ENCODE measurements at regions not wholly inside any gene's neighbourhood (a gene's known extent, or its start where the extent isn't known, plus 50 kb on each side); places are given as distances from the start of the nearest gene placed in this dataset.

DNA sequence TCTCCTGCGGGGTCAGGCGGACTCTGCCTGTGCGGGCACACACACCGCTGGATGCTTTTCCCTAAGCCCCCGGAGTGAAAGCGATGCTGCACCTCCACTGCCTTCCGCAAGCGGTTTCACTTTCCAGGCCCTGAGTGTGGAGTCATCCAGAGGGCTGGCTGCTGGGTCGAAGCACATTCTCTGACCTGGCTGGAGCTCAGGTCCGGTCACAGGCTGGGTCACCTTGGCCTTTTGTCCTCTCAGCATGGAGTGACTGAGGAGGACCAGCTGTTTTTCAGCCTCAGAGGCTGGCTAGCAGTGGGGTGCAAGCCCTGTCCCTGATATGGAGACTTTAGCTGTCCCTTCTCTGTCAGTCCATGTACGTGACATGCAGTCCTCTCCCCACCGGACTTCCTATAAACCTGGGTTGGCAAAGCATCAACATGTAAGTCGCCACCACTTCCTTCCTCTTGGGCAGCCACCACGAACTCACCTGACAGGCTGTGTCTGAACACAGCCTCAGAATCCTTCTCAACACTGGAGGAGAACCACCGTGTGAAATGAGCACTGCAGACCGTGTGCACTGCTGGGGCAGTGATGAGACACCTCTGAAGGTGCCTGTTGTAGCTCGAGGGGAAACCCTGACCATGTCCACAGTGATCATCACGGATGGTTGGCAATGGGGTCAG is 51.3 kb downstream of the GADD45G start:
- DNase-seq = no peak

DNA sequence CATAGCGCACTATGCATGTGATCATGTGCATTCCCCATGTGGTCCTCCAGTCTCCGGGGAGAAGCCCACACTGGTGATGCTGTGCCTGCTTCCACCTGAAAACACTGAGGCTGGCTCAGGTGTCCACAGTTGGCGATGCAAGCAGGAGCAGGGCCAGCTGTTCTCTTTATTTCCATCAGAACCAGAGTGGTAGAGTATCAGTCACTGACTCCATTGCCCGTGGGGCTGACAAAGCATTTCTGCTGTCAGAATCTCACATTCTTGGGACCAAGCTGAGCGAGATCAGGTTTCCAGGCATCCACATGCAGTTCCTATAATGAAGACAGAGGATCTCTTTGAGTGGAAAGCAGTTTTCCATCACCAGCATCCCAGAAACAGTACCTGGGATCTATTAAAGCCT is 52.5 kb downstream of the GADD45G start:
- DNase-seq = no peak

DNA sequence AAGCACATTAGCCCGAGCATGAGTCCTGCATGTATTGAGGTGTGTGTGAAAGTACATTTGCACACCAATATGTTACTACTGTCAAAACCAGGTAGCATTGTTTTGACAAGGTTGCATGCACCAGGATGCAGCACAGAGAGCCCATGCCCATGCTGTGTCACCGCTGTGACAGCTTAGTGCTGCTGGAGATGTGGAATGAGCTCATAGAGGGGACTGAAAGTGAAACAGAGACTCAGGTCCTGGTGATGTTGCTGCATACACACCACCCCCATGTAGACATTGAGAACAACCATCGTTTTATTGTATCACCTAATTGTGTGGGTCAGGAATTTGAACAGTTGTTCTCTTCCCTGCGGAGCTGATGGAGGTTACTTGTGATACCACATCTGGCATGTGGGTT is 53.0 kb downstream of the GADD45G start:
- DNase-seq = peak; percentile 27

DNA sequence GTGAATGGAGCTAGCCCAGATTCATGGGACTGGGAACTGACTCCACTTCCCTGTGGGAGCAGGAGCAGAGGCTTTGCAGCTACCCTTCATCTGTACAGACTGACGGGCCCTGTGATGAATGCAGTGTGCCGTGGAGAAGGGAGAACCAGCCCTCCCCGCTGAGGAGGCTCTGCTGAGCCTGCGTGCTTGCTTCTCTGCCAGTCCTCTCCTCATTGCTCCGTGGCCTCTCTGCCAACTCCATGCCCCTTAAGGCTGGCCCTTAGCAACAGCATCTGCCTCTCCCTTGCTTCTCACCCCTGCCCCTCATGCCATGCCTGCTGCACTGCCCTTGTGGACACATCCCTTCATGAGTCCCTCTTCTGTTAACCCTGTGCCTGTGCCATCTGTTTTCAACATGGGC is 53.6 kb downstream of the GADD45G start:
- DNase-seq = no peak

DNA sequence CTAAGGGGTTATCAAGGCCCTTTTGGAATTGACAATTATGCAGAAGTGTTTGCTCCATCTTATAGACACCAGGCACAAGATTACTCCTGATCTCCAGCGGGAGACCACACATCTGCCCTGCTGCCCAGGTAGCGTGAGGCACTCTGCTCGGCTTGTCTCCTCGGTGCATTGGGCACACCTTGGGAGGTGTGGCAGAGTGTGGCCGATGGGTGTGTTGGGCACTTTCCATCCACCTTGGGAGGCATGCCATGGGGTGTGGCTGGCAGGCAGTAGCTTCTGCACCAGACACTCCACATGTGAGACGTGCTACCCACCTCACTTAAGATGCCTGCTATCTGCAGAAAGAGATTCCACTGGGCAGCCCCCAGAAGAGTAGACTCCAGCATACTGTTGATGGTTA is 54.1 kb downstream of the GADD45G start:
- no peak for DNase-seq

DNA sequence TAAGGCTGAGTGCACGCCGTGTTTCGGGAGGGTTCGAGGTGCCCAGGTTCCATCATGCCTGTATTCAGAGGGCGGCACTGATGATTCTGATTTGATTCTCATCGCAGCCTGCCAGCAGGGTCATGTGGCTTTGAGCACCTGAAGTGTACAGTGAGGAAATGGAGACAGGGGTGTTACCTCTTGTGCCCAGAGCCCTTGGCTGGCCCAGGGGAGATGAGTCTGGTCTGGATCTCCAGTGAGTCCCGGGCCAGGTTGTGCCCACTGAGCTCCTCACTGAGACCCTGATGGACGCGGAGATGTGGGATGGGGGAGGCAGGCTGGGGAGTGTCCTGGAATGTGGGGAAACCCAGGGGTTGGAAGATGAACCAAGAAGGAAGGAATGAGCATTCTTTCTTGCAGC is 54.7 kb downstream of the GADD45G start:
- DNase-seq = no peak

DNA sequence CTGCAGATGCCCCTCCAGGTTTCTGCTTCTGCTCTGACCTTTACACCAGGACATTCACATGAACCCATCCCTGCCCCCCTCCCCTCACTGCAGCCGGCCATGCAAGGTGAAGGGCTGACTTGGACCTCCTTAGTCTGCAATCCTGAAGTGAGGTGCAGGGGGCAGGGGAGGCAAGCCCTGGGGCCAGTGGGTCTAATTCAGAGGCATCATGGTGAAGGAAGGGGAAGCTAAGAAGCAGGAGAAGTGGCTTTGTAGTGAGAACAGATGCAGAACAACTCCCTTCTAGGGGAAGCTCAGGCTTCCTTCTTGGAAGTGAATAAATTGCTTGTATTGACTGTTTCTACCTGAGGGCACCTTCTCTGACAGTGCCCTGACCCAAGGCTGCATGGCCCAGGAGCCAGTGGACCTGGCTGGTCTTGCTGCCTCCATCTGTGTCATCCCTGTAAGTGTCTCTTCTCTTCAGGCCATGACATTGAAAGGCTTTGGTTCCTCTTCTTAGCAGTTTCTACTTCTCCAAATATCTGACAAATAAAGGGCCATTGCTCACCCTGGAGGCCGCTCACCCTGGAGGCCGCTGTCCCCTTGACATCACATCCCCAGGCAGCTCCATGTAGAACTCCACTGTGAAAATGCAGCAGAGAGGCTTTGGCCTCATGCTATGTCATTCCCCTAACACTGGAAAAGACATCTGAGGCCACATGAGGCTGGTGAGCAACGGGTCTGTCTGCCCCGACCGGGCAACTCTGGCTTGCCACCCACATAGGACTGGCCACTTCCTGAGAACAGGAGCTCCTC is 55.3 kb downstream of the GADD45G start:
- no peak for DNase-seq

DNA sequence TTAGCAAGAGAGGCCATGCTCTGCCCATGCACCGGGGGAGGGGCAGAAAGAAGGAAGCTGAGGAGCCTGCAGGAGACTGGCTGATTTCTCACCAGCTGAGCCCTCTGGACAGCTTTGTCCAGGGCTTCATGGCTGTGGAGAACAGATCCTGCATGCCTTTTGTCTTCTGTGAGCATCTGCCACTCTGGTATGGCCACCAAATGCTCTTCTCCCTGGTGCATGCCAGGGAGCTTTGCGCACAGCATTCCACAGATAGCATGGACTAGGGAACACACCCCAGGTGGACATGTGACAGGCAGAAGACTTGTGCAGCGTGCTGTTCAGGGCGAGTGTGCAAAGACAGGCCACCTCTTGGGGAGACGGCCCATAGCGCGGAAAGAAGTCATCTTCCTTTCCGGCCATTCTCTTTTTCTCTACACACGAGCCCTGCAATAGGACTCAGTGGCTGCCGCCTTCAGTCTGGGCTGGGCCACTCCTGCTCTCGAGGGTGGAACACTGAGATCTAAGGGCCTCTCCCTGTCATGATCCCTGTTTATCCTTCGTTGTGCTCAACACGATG is 56.7 kb downstream of the GADD45G start:
- DNase-seq = no peak

DNA sequence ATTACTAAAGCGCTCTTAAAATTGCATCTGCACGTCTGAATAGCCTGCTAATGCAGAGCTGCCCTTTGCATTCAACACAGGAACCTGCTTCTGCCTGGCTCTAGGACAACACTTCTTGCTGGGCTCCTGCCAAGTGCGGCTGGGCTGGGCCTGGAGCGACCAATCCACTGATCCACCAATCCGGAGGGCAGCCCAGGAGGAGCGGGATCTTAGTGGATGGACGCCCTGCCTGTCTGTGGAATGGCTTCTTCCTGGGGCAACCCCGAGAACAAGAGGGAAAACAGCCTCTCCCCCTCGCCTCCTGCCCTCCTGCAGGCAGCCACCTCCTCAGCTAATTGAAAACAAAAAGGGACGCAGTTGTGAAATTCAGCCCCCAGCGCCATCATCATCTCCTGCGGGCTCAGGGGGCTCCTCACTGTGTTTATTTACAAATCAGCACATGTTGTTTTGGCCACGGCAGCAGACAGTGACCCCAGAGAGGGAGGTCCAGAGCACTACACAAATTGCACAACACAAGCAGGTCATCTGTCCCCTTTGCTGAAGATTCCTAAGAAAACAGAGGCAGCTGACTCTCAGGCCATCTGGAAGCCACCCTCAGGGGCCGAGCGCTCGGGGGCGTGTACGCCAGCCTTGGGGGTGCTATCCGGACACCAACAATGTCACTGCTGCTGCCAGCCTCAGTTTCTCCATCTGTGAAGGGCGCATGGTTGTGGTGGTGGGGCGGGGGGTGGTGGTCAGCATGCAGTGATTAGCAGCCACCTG is 57.3 kb downstream of the GADD45G start:
- no peak for DNase-seq

DNA sequence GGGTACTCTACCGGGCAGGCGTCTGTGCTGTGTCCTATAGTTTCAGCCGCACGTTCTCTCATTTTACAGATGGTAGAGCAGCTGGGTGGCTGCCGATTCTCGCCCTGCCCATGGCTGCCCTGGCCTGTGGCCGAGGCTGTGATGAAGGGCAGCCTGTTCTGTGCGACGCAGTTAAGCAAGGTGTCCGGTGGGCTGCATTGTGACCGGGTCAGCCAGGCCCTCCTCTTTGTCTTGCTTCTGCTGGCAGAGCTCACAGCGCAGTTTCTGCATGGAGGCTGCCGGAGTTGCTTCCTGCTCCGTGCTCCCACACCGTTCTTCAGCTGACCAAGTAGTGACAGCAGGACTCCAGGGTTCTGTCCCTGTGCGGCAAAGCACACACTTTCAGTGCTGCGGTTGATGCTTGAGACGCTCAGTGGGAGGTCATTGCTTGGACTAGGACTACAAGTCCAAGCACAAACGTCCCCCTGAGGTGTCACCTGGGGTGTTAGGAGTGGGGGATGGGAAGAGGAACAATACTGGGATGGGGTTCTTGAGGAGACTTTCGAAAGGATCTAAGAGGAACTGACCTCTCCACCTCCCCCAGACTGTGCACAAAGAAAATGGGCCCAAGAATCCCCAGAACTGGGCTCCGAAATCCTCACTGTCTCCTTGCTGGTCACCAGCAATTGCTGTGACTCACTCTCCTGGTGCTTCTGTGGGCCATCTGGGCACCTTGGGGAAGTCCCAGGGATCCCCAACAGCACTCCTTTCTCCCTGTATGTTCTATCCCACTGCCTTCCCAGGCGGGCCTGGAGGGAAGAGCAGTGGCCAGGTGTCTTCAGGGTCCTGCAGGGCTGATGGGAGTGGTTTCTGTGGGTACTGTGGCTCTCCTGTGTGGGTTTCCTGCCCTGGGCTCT is 58.2 kb downstream of the GADD45G start:
- no peak for DNase-seq

DNA sequence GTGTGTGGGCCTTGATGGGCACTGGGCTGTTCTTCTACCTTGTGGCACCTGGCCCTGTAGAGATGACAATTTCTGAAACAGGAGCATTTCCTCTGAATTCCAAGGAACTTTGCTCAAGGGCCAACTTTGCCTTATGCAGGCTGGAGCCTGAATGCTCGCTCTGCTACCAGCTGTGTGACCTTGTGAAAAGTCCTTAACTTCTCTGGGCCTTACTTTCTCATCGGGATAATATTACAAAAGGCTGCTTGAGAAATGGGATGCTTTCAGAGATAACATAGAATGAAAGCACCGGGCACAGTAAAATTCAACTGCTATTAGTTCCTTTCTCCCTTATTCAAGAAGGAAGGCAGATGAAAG is 58.8 kb downstream of the GADD45G start:
- DNase-seq = no peak

DNA sequence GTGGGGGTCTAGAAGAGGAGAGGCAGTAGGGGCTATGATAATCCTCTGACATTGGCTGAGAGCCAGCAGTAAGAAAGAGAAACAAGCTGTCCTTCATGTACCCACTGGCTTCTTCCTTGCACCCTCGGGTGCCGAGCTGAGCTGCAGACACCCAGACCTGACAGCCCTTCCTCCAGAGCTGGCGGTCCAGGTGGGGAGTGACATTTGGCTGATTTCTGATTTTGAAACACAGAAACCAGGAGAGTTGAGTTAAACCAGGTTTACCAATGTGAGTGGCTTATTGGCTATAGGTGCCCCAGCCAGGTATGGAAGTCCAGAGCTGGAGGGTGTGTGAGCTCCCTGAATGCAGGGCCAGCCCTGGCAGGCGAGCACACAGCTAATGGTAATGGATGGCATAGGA is 59.2 kb downstream of the GADD45G start:
- DNase-seq = no peak

DNA sequence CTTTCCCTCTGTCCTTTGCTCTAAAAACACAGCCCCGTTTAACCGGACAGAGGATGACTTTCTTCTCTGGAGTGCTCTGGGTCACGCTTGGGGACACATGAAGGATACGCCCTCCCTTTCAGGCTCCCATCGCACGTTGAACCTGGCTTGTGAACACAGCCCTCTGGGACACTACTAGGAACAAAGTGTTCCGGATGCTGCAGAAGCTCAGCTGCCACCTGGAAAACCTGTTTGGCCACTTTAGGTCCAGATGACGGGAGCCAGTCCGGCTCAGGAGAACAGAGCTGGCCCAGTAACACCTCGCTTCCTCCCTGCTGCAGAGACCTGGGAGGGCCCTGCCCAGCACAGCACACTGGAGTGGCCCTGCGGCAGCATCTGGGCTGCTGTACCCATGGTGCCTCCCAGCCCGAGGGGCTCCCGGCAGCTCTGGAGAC is 60.1 kb downstream of the GADD45G start:
- DNase-seq = no peak

DNA sequence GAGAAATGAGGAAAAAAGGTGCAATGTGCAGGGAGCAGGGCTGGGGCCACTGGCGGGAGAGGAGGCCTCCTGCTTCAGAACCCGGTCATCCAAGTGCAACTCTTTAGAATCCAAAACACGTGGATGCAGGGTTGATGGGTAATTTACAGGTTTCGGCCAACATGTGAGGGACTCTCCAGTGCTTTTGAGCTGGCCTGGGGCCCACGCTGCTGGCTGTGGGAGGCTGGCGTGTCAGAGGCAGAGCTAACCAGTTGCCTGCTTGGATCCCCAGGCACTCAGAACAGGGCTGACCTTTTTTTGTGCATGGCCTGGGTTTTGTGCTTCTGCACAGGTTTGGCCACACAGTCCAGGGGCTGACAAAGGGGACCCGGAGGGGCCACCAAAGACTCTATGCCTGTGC is 61.6 kb downstream of the GADD45G start:
- no peak for DNase-seq

DNA sequence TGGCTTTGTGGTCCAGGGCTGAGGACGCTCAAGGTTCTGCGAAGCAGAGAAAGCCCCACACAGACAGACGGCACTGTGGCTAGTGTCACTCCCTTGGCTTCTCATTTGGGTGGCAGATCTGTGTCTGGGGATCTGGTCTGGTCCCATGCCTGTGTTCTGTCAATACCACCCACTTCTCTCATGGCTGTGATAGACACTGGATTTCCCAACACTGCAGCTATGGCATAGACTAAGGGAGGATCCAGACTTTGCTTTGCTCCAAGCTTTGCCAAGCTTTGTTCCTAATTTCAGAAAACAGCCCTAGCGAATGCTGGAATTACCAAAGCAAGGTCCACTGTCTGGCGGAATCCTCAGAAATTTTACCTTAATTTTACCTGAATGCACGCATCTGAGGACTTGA is 62.1 kb downstream of the GADD45G start:
- DNase-seq = no peak

DNA sequence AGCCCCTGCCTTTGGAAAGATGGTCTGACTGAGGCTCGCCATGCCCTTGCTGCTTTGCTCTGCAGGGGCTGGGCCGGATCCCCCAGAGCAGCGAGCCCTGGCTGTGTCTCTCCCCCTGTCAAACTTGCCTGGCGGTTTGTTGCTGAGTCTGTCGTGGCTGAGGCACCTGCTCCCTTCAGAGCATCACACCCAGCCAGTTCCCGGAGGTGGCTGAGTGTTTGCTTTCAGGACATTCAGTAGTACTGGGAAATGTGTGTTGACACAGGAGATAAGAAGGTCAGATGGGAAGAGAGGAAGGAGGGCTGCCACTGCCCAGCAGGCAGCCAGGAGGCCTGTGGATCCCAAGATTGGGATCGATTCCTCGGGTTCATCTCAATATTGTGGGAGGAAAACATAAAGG is 62.9 kb downstream of the GADD45G start:
- DNase-seq = no peak

DNA sequence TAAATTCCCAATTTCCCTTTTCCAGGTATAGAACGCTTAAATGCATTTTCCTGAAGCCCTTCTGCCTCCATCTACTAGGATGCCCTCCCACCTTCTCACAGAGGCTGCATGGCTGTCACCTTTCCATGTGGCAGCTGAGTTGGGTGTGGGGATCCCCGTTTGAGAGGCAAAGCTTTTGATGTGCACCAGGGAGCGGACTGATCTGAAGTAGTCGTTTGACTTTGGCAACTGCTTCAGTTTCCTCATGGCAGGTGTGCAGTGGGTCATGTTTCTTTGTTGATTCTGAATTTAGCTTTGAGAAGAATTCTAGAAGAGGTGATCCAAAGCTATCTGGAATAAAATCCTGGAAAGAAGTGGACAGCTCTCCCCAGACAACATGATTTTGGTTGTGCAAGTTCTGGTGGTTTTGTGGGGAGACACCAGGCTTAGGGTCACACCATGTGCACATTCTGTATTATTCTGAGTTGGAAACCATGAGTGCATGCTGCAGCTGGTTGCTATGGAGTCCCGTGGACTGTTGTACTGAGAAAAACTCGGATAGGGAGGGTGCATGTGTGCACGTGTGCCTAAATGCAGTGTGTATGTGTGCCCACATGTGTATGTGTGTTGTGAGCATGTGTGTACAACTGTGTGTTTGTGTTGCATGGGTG is 63.5 kb downstream of the GADD45G start:
- DNase-seq = no peak

DNA sequence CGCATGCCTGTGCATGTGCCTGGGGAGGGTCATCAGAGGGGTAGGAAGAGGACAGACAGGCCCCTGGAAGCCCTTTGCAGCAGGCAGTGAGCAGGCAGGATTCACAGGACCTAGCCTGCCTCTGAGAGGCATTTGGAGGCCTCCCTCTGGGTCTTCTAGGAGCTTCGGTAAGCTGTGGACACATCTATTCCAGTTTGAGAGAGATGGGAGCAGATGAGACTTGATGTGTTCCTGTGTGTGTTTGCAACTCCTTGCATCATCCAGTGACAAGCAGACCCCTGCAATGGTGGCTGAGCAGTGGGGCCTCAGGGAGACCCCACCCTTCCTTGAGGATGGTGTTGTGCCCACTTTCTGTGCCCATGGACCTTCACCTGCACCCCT is 64.0 kb downstream of the GADD45G start:
- no peak for DNase-seq

DNA sequence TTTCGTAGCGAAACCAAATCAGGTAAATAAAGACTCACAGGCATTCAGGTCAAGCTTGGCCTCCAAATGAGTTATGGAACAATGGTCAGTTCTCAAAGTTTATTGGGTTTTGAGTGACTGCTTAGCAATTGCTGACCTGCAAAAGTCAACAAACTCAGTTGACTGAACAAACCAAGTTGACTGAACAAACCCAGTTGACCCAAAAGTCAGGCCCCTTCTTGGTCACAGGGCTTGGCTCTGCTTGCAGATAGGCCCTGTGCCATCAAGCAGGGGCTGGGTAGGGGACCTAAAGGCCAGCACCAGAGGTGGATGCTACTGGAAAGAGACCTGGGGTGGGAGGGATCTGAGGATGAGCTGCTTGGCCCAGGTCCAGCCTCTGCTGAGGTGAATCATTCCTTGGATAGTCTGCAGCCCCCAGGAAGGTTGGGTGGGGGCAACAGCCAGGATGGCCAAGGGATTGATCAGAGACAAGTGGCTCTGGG is 64.6 kb downstream of the GADD45G start:
- no peak for DNase-seq

DNA sequence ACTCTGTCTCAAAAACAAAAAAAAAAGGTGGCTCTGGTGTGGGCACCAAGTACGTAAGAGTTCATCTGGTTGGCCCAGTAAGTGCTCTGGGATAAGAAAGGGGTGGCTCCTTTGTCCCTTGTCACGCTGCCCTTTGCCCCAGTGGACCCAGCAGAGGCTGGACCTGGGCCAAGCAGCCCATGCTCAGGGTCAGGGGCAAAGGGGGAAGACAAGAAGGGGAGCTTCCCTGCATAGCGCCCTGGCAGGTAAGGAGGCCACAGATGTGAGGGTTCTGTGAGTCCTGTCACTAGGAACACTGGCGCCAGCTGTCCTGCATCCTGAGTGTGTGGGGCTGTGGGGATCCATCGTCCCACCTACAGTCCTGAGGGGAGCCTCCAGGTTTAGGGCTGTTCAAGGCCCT is 65.3 kb downstream of the GADD45G start:
- no peak for DNase-seq

DNA sequence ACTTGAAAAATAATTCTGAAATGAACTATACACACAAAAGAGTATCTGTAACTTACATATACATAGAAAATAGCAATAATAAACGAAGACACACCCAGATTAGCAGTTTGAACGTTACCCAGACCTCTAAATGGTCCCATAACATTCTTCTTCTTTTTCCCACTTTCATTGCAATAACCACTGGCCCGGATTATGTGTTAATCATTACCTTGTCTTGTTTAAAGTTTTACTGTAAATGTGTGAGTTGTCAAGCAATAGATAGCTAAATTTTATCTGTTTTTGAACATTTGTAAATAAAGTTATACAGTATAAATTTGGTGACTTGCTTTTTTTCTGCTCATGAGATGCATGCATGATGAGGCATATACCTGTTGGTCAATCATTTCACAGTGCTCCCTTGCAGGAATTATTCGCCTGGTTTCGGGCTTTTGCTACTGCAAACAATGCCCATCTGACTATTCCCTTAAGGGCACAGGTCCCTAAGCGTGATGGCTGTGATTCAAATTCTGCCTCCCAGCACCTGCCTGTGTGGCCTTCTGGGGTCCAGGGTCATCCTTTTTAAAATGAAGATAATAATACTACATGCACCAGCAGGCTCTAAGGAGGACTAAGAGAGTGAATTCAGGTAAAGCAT is 66.1 kb downstream of the GADD45G start:
- DNase-seq = no peak

DNA sequence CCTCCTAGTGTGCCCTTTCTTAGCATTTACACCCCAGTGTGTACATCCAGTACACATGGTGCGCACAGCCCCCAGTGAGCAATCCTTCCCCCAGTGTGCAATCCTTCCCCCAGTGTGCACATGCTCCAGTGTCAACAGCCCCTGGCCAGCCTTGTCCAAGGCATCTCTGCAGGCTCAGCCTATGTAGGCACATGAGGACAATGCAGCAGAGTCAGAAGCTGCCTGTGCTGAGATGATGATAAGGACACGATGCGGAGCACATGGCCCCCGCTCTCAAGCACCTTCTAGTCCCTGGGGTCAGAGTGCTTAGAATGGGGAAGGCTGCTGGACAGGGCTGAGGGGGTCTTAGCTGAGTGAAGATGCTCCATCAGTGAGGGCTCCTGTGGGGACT is 69.8 kb downstream of the GADD45G start:
- no peak for DNase-seq
